Nephron progenitor cell (in vitro differentiated cells): ENCODE measurements at regions not wholly inside any gene's neighbourhood (a gene's known extent, or its start where the extent isn't known, plus 50 kb on each side); places are given as distances from the start of the nearest gene placed in this dataset.
"Not testable (repeated sequence)": the region's sequence is repeated elsewhere in the genome, so short reads cannot be mapped to it uniquely, and the experiment has no call there.

Source experiments
- DNase-seq: peaks from one replicate; pipeline ENCODE4 v3.0.0; 2021
- H3K27ac Mint-ChIP-seq: 2 replicates; pipeline ENCODE4 v1.8.0; 2021; ENCODE audit warnings: mild to moderate bottlenecking, moderate library complexity, mixed read lengths
- H3K27me3 Mint-ChIP-seq: 2 replicates; pipeline ENCODE4 v1.8.0; 2021; ENCODE audit warnings: mild to moderate bottlenecking, low read depth, mixed read lengths; ENCODE audit not compliant: poor library complexity
- H3K36me3 Mint-ChIP-seq: 2 replicates; pipeline ENCODE4 v1.8.0; 2021; ENCODE audit warnings: low read depth, mixed read lengths
- H3K4me1 Mint-ChIP-seq: 2 replicates; pipeline ENCODE4 v1.8.0; 2021; ENCODE audit warnings: mixed read lengths
- H3K4me3 Mint-ChIP-seq: 2 replicates; pipeline ENCODE4 v1.8.0; 2021; ENCODE audit warnings: mild to moderate bottlenecking, moderate library complexity, mixed read lengths
- H3K9me3 Mint-ChIP-seq: 2 replicates; pipeline ENCODE4 v1.8.0; 2021; ENCODE audit warnings: mild to moderate bottlenecking, moderate library complexity, mixed read lengths
- CTCF ChIP-seq: fragments of 200-600 bp; sonication (generic); IDR thresholded peaks from 2 replicates; pipeline ENCODE4 v1.5.0; 2021; ENCODE audit warnings: antibody characterized with exemption

GRCh38 chr2:198525211-198525969 is 721.0 kb downstream of the PLCL1 start:
- TF ChIP-seq CTCF, result no peak
- Mint-ChIP-seq H3K4me3 (no peak overlapping the region), H3K27ac (peak overlapping the region; percentile 62), H3K27me3 (no peaks in the 10 kb centered on the region), H3K9me3 (peaks cover 12% of the 10 kb centered on the region), H3K36me3 (no peaks in the 10 kb centered on the region), H3K4me1 (no peaks in the 10 kb centered on the region)
- DNase-seq, result no peak

GRCh38 chr2:198523710-198524109 is 719.3 kb downstream of the PLCL1 start:
- no peak overlapping the region for H3K27ac Mint-ChIP-seq
- no peak for TF ChIP-seq CTCF
- H3K36me3 Mint-ChIP-seq, result no peaks in the 10 kb centered on the region
- no peaks in the 10 kb centered on the region for H3K27me3 Mint-ChIP-seq
- H3K9me3 Mint-ChIP-seq, result no peaks in the 10 kb centered on the region
- no peak overlapping the region for H3K4me3 Mint-ChIP-seq
- no peaks in the 10 kb centered on the region for H3K4me1 Mint-ChIP-seq
- DNase-seq, result no peak

- DNase-seq, result no peak
- Mint-ChIP-seq H3K9me3 (no peaks in the 10 kb centered on the region), H3K4me3 (no peak overlapping the region), H3K27me3 (no peaks in the 10 kb centered on the region), H3K36me3 (no peaks in the 10 kb centered on the region), H3K4me1 (no peaks in the 10 kb centered on the region), H3K27ac (no peak overlapping the region)
- TF ChIP-seq CTCF, result no peak
These were observed 714.5 kb downstream of the PLCL1 start for GRCh38 chr2:198518935-198519334.

GRCh38 chr2:198517976-198518375 is 713.6 kb downstream of the PLCL1 start:
- H3K27me3 Mint-ChIP-seq, result no peaks in the 10 kb centered on the region
- no peak for TF ChIP-seq CTCF
- H3K4me3 Mint-ChIP-seq, result no peak overlapping the region
- H3K4me1 Mint-ChIP-seq, result no peaks in the 10 kb centered on the region
- DNase-seq, result no peak
- no peaks in the 10 kb centered on the region for H3K9me3 Mint-ChIP-seq
- no peaks in the 10 kb centered on the region for H3K36me3 Mint-ChIP-seq
- H3K27ac Mint-ChIP-seq, result no peak overlapping the region

- H3K9me3 Mint-ChIP-seq, H3K36me3 Mint-ChIP-seq, H3K4me3 Mint-ChIP-seq, DNase-seq, H3K4me1 Mint-ChIP-seq, H3K27me3 Mint-ChIP-seq, H3K27ac Mint-ChIP-seq: not testable (repeated sequence)
These were observed 704.2 kb downstream of the PLCL1 start for GRCh38 chr2:198508610-198509009.

- H3K9me3 Mint-ChIP-seq, result no peaks in the 10 kb centered on the region
- H3K4me3 Mint-ChIP-seq, result no peak overlapping the region
- no peaks in the 10 kb centered on the region for H3K36me3 Mint-ChIP-seq
- H3K4me1 Mint-ChIP-seq, result peaks cover 5% of the 10 kb centered on the region
- no peak for TF ChIP-seq CTCF
- no peak overlapping the region for H3K27ac Mint-ChIP-seq
- no peaks in the 10 kb centered on the region for H3K27me3 Mint-ChIP-seq
- DNase-seq, result peak; percentile 11
These were observed 695.1 kb downstream of the PLCL1 start for GRCh38 chr2:198499539-198499938.
